Upper lobe of left lung (tissue), 4 donors: ENCODE measurements at regions not wholly inside any gene's neighbourhood (a gene's known extent, or its start where the extent isn't known, plus 50 kb on each side); places are given as distances from the start of the nearest gene placed in this dataset.
"Not testable (repeated sequence)": the region's sequence is repeated elsewhere in the genome, so short reads cannot be mapped to it uniquely, and the experiment has no call there.

Experiments
- CTCF ChIP-seq, 6 experiments: fragments of 450-650 bp in 4 of 6; fragments of 200-600 bp in 2 of 6; sonication (generic) in 2 of 6; IDR thresholded peaks; one replicate each; pipeline ENCODE4 v1.5.1; 2016 to 2019; ENCODE audit warnings: antibody characterized with exemption in 6 of 6
- POLR2A ChIP-seq, 4 donors: fragments of 450-650 bp; IDR thresholded peaks; one replicate each; pipeline ENCODE4 v1.5.1; 2016 to 2017; ENCODE audit warnings: antibody characterized with exemption in 4 of 4, mild to moderate bottlenecking in 2 of 4

GRCh38 chr13:24948977-24949376 is 147.0 kb upstream of the PABPC3 start:
- TF ChIP-seq POLR2A, CTCF (IDR thresholded peaks at IDR 0.05): not testable (repeated sequence)
